Limb (tissue), 2 donors: ENCODE measurements at regions not wholly inside any gene's neighbourhood (a gene's known extent, or its start where the extent isn't known, plus 50 kb on each side); places are given as distances from the start of the nearest gene placed in this dataset.
A peak's percentile ranks its signal among the peaks of the same experiment; 100 is the strongest.

Experiments
- DNase-seq, 2 donors: peaks; one replicate each; pipeline ENCODE4 v3.0.0-alpha.2; 2016; ENCODE audit errors: extremely low spot score in 2 of 2

- DNase-seq = no peak
These were observed 143.3 kb downstream of the FTCDNL1 start for GRCh38 chr2:199707593-199708185.

DNA sequence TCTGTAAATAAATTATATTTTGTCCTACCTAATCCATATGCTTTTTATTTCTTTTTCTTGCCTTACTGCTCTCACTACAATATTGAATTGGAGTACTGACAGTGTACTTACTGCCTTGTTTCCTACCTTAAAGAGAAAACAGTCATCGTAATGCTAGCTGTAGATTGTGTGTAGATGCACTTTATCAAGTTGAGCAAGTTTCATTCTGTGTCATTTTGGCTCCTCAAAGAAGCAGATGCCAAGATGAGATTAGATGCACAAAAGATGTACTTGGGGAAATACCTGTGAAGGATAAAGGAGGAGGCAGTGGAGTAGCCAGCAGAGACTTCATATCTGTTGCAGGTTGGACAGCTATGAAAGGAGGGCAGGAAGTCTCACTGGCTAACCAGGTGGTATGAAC lies 145.5 kb downstream of the FTCDNL1 start:
- DNase-seq = no peak

DNA sequence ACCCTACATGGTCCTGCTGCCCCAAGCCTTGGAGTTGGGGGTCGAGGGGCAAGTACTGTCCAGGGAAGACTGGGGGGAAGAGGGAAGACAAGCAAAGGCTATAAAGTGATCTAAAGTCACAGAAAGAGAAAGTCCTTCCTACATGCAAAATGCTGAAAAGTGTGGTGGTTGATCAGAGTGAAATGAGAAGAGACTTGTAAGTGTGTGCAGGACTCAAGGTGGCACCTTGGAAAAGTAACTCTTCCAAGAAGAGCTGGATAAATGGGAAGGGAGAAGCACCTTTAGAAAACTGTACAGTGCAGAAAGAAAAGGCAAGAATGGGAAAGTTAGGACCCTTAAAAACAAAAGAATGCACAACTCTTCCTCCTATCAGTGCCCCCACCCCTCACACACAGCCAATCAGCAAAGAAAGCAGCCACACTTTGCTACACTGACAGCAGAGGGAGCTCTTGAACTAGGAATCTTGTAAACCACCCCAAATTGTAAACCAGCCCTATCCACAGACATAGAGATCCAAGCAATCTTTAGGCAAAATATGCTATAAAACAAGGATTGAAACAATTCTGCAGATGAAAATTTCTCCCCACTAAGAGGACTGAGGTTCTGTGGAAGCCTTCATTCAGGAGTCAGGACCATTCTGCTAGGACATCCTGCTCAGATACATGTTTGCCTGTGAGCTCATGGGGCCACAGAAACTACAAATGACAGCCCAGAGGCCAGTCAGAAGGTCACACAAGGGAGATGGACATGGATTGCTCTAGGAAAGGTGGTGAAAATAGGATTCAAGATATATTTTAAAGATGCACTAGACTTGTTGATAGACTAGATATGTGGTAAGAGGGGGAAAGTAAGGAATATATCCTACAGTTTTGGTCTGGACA lies 146.4 kb downstream of the FTCDNL1 start:
- no peak for DNase-seq

- no peak for DNase-seq
These were observed 147.8 kb downstream of the FTCDNL1 start for GRCh38 chr2:199703199-199703598.

DNA sequence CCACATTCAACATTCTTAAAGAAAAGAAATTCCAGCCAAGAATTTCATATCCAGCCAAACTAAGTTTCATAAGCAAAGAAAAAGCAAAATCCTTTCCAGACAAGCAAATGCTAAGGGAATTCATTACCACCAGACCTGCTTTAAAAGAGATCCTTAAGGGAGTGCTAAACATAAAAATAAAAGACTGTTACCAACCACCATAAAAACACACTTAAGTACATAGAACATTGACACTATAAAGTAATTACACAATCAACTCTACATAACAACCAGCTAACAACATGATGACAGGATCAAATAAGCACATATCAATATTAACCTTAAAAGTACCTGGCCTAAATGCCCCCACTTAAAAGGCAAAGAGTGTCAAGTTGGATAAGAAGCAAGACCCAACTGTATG lies 153.5 kb downstream of the FTCDNL1 start:
- no peak for DNase-seq

DNA sequence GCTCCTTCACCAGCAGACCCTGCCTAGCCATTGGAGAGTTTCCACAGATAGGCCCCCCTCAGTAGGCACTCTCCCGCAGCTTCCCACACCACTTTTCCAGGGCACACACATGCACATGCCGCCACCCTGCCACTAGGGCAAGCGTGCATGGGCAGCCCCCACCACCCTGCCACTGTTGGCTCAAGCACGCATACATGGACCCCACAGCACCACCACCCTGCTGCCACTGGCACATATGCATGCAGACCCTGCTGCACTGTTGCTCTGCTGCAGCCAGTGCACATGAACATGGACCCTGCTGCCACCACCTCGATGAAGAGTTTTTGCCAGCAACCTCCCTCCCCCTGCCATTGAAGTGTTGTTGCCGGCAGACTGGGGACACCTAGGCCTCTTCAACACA lies 154.9 kb downstream of the FTCDNL1 start:
- no peak for DNase-seq

DNA sequence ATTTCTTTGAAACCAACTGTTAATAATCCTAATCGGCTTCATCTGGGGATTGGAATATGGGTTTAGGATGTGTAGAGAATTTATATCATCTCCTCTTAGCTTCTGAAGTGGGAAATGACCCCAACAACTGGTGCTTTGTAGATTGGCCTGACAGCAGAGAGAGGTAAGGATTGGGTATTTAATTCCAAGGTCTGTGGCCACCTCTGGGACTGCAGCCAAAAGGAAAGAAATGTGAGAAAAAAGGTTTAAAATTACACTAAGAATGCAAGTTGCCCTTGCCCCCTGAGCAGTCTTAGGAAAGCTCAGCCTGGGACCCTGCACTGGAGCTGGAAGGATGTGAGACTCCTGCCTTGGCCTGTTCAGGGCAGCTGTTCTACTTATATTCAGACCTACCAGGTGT lies 157.1 kb downstream of the FTCDNL1 start:
- DNase-seq = no peak

- no peak for DNase-seq
These were observed 158.5 kb downstream of the FTCDNL1 start for GRCh38 chr2:199692489-199692888.

GRCh38 chr2:199690225-199690624 lies 160.8 kb downstream of the FTCDNL1 start:
- no peak for DNase-seq

DNA sequence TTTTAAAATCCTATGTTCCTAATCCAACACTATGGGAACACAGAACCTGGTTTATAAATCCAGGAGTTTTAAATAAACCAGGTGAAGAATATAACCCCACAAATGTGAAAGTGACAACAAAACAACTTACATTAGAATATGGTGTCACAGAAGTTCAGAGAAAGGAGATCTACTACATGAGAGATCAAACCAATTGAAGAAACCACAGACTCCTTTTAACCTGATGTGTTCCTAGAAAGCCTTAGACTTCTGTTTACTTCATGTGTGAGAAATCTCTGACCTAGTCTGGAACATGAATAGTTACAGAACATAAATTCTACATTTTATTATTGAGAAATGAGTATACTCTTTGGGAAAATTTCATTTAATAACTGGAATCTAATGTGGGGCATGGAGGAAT lies 165.3 kb downstream of the FTCDNL1 start:
- no peak for DNase-seq

- no peak for DNase-seq
These were observed 166.2 kb downstream of the FTCDNL1 start for GRCh38 chr2:199684832-199685231.

GRCh38 chr2:199684168-199684567 lies 166.8 kb downstream of the FTCDNL1 start:
- no peak for DNase-seq

GRCh38 chr2:199682001-199682400 lies 169.0 kb downstream of the FTCDNL1 start:
- no peak for DNase-seq

DNA sequence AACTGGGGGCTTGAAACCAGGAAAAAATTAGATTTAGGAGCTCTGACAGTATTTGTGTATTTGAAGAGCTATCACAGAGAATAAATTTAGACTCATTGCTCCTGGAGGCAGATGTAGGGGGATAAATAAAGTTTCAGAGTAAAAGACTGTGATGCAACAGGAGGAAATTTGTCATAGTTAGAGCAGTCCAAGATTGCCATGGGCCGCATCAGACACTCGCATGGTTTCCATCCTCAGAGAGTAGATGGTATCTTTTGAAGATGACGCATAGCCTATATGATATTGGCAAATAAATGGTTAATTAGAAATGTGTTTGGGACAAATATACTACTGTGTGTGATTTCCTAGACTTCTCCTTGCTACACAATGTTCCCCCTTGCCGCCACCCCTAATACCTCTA lies 170.5 kb downstream of the FTCDNL1 start:
- DNase-seq = no peak

GRCh38 chr2:199679883-199680282 lies 171.1 kb downstream of the FTCDNL1 start:
- no peak for DNase-seq

DNA sequence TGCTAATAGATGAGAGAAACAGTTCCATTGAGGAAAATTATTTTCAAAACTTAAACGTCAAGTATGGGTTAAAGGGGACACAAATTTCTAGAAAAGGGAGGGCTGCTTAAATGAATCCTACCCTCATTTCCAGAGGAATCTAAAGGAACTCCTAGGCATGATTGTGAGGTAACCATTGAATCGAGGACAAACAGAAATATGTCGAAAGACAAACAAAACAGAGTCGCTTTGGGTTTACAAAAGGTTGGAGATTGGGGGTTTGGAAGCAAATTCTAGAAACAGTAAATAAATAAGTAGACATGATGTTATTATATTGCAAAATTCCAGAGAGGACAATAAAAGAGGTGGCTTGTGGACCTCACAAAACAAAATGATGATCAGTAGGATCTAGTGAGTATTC lies 173.1 kb downstream of the FTCDNL1 start:
- no peak for DNase-seq

DNA sequence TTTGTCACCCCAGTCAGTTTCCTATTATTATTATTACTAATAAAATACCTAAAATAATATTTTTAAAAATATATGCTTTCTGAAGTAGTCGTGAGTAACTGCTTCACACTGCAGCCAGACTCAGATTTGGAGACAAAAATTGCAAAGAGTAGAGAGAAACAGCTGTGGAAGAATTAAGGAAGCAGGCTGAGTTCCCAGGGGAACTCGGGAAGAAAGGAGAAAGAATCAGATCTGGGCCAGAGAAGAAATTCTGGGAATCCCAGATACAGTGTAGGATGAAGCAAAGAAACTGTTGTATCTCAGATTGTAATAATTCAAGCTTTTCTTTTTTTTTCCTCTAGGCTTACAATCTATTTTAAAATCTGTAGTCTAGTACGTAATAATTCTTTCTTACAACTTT lies 182.3 kb downstream of the FTCDNL1 start:
- DNase-seq = peak in 1 of 2 donors; percentile 15

DNA sequence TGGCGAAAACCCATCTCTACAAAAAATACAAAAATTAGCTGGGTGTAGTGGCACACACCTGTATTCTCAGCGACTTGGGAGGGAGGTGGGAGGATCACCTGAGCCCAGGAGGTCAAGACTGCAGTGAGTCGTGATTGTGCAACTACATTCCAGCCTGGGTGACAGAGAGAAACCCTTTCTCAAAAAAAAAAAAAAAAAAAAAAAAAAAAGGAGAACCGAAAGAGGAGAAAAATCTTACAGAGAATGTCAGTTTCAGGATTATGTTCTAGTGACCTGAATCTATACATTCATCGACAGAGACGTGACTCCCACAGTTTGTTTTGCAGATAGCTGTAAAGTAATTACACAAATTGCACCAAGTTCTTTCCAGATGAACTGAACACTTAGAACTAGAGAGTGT lies 187.8 kb downstream of the FTCDNL1 start:
- DNase-seq = no peak

- DNase-seq = peak in 1 of 2 donors; percentile 34
These were observed 188.7 kb downstream of the FTCDNL1 start for GRCh38 chr2:199662255-199662654.

DNA sequence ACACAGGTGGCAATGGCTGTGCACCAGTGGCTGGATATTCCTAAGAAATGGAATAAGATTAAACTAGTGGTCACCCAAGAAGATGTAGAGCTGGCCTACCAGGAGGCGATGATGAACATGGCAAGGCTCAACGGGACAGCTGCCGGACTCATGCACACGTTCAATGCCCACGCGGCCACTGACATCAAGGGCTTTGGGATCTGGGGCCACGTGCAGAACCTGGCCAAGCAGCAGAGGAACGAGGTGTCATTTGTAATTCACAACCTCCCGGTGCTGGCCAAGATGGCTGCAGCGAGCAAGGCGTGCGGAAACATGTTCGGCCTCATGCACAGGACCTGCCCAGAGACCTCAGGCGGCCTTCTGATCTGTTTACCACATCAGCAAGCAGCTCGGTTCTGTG lies 190.8 kb downstream of the FTCDNL1 start:
- no peak for DNase-seq

GRCh38 chr2:199659207-199659606 lies 191.8 kb downstream of the FTCDNL1 start:
- peak; percentile 40 to 78 for DNase-seq

- no peak for DNase-seq
These were observed 188.7 kb upstream of the SATB2 start for GRCh38 chr2:199646439-199646838.

GRCh38 chr2:199631129-199631528 lies 173.4 kb upstream of the SATB2 start:
- DNase-seq = no peak
